Right lobe of liver (tissue), 6 donors: ENCODE measurements at regions not wholly inside any gene's neighbourhood (a gene's known extent, or its start where the extent isn't known, plus 50 kb on each side); places are given as distances from the start of the nearest gene placed in this dataset.

Experiments
- ATAC-seq, 4 donors: fragments of 200-7000 bp; cut with Tn5 transposase; one replicate each; pipeline ENCODE4 v1.9.1; 2020; ENCODE audit warnings: mild to moderate bottlenecking in 4 of 4, moderate library complexity in 4 of 4
- DNase-seq, 3 donors: peaks; one replicate each; pipeline ENCODE4 v3.0.0-alpha.2; 2020
- H3K27ac ChIP-seq, 3 donors: fragments of 200-600 bp; one replicate each; pipeline ENCODE4 v1.8.0; 2022
- H3K27me3 ChIP-seq, 2 donors: fragments of 200-600 bp; one replicate each; pipeline ENCODE4 v1.8.0; 2022
- H3K36me3 ChIP-seq, 4 donors: fragments of 200-600 bp; sonication (generic) in 1 of 4; one replicate each; pipeline versions ENCODE4 v1.5.1 to v1.8.0; 2017 to 2022; ENCODE audit warnings: control low read depth in 1 of 4
- H3K4me1 ChIP-seq, 4 donors: fragments of 200-600 bp; sonication (generic) in 1 of 4; one replicate each; pipeline versions ENCODE4 v1.5.1 to v1.8.0; 2017 to 2022; ENCODE audit warnings: control low read depth in 1 of 4
- H3K4me3 ChIP-seq, 3 donors: fragments of 200-600 bp; one replicate each; pipeline ENCODE4 v1.8.0; 2022
- H3K9me3 ChIP-seq, 4 donors: fragments of 200-600 bp; sonication (generic) in 1 of 4; one replicate each; pipeline versions ENCODE4 v1.5.1 to v1.8.0; 2017 to 2022; ENCODE audit warnings: control low read depth in 1 of 4
- POLR2A ChIP-seq: fragments of 450-650 bp; IDR thresholded peaks from one replicate; pipeline ENCODE4 v1.6.1; 2017; ENCODE audit warnings: antibody characterized with exemption, mild to moderate bottlenecking
- WGBS: methylation state at CpG from one replicate; pipeline ENCODE4 v1.1.6; 2018; ENCODE audit warnings: low coverage, low lambda C conversion rate; ENCODE audit not compliant: insufficient coverage; ENCODE audit errors: missing lambda C conversion rate; 5-methylcytosine and 5-hydroxymethylcytosine counted together
- intact Hi-C, 2 donors: fragments of 100-400 bp; cut with DNase I; formaldehyde crosslinking; loops; one replicate each; pipeline versions ENCODE4 v1.11.2 to v1.14.1; 2022
- TF ChIP-seq, protein P1 (sequence below), 4 donors: fragments of 200-600 bp in 3 of 4; fragments of 450-650 bp in 1 of 4; IDR thresholded peaks; one replicate each; pipeline versions ENCODE4 v1.5.1 to v1.8.0; 2016 to 2022; ENCODE audit warnings: antibody characterized with exemption in 4 of 4, mild to moderate bottlenecking in 2 of 4
- donor health status: DM: no; HTN: yes; CAD: no.
- donor health status: DM: no; HTN: no; CAD: no.
- donor health status: DM: no; HTN: no; CAD: no.
- donor health status: DM: no; HTN: yes; CAD: no.
- donor health status: DM: no; HTN: yes; CAD: no.

GRCh38 chr20:22456109-22456508 is 128.3 kb downstream of the FOXA2 start:
- WGBS = 83% methylated on average over 1 of the region's 3 CpGs
- TF ChIP-seq, protein P1, sequence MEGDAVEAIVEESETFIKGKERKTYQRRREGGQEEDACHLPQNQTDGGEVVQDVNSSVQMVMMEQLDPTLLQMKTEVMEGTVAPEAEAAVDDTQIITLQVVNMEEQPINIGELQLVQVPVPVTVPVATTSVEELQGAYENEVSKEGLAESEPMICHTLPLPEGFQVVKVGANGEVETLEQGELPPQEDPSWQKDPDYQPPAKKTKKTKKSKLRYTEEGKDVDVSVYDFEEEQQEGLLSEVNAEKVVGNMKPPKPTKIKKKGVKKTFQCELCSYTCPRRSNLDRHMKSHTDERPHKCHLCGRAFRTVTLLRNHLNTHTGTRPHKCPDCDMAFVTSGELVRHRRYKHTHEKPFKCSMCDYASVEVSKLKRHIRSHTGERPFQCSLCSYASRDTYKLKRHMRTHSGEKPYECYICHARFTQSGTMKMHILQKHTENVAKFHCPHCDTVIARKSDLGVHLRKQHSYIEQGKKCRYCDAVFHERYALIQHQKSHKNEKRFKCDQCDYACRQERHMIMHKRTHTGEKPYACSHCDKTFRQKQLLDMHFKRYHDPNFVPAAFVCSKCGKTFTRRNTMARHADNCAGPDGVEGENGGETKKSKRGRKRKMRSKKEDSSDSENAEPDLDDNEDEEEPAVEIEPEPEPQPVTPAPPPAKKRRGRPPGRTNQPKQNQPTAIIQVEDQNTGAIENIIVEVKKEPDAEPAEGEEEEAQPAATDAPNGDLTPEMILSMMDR (IDR thresholded peaks at IDR 0.05) = no peak
- TF ChIP-seq POLR2A = no peak
- intact Hi-C loops = no loop called here
- no peaks in the 10 kb centered on the region for H3K27me3 ChIP-seq
- peaks cover 0 to 30% (median 8%) of the 10 kb centered on the region in 4 donors for H3K4me1 ChIP-seq
- H3K36me3 ChIP-seq = no peaks in the 10 kb centered on the region
- DNase-seq (no peak), ATAC-seq (no peak)
- no peaks in the 10 kb centered on the region for H3K9me3 ChIP-seq
- H3K4me3 ChIP-seq = no peak overlapping the region
- no peak overlapping the region for H3K27ac ChIP-seq

DNA sequence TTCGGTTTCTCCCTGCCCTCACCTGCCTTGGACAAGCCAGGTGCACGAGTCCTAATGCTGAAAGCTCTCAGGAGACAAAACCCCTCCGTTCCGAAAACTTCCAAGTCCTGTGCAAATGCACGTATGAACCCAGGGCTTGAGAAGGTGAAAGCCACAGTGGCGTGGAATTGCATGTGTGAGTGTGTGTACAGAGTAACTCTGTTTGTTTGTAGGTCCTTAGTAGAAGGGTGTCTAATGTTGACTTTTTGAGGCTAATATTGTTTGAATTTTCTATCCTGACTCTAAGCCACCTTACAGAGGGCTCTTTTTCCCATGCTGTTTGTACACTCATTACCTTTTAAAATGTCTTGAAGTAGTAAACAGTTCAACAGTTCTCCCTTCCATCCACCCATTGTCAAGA is 129.1 kb downstream of the FOXA2 start:
- no peaks in the 10 kb centered on the region for H3K9me3 ChIP-seq
- intact Hi-C loops = no loop called here
- H3K36me3 ChIP-seq = no peaks in the 10 kb centered on the region
- no peak for TF ChIP-seq POLR2A
- TF ChIP-seq, protein P1 (IDR thresholded peaks at IDR 0.05) = no peak
- no peaks in the 10 kb centered on the region for H3K27me3 ChIP-seq
- no peak for DNase-seq
- no peak overlapping the region for H3K4me3 ChIP-seq
- WGBS = 83% methylated on average over 6 of the region's 6 CpGs
- no peak for ATAC-seq
- no peak overlapping the region for H3K27ac ChIP-seq
- H3K4me1 ChIP-seq = peaks cover 0 to 28% (median 7%) of the 10 kb centered on the region in 4 donors

DNA sequence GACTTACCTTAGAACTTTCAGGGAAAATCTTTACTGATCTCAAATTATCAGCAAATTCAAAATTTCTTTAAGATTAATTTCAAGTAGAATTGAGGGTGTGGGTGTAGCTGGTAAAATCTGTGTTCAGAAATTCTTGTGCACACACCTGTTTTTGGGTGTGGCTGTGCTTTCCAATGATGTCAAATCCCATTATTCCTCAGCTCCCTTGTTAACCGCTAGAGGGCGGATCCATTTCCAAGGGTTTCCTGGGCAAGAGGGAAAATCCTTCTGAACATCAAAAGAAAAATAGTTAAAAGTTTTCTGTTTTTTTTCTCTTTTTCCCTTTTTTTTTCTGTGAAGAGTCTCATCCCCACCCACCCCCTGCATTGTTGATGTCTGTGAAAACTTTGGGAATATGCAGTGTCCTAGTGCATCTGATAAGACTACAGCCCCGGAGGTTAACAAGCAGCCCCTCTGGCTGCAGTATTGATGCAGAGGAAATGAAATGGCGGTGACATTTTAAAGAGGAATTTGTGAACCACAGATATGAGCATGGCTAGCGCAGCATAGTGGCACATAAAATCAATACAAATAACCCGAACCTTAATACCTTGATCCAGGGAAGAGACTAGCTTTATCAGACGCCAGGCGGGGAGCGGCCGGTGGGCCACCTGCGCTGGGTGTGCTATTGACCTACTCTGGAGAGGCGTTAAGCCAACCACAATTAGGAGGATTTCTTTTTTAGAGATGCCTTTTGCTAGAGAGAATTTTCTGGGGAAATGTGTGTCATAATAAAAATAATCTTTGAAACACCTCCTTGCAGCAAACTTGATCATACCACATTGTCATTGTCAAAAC is 130.9 kb downstream of the FOXA2 start:
- Histone ChIP-seq H3K27me3 (no peaks in the 10 kb centered on the region), H3K4me1 (peaks cover 0 to 37% (median 12%) of the 10 kb centered on the region in 4 donors), H3K36me3 (no peaks in the 10 kb centered on the region), H3K4me3 (no peak overlapping the region), H3K27ac (peak overlapping the region in 1 of 3 donors; percentile 56), H3K9me3 (no peaks in the 10 kb centered on the region)
- no peak for TF ChIP-seq POLR2A
- TF ChIP-seq, protein P1 (IDR thresholded peaks at IDR 0.05) = peak; percentile 68 to 83 (median 74)
- DNase-seq (no peak), ATAC-seq (peak; percentile 55 to 65 (median 58))
- intact Hi-C loops = no loop called here
- WGBS = 32% methylated on average over 12 of the region's 12 CpGs

DNA sequence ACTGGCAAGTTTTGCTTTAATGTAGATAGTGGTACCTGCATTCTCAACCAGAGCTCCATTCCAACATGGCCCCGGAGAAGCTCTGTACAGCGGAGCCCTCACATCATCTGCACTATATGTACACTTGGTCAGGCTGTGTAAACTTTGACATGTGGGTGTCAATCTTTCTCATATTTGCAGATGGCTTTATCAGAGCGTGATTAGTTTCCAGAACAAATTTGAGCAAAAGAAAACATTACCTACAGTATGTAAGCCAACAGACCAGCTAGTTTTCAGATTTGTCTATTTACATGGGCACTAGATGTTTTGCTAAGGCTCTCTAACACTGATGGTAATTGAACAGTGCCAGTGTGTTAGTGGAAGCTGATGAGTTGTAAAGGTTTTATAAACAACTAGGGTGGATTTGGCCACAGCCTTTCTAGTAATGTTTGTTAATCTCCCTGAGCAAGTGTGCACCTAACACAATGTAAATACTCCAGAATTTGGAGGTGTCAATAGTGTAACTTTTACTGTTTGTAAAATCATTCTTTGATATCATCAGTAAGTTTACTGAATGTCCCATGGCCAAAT is 131.8 kb downstream of the FOXA2 start:
- peak overlapping the region in 2 of 3 donors; percentile 7 to 56 for H3K27ac ChIP-seq
- no peak for DNase-seq
- intact Hi-C loops = no loop called here

DNA sequence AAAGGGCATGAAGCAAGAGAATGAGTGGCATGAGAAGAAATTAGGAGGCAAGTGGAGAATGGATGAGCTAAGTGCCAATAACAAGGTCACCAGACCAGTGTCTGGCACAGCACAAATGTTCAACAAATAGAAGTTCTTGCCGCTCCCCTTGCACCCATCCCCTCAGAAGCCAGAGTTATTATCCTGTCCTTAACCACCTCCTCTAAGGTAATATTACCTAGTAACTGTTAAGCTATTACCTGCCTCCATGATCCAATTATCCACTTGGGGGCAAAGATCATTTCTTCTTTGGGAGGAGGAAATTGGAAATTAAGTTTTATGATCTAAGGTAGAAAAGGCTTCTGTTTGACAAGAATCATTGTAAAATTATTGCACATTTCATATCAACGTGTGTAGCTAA is 133.8 kb downstream of the FOXA2 start:
- no peaks in the 10 kb centered on the region for H3K36me3 ChIP-seq
- ATAC-seq (no peak), DNase-seq (no peak)
- H3K4me1 ChIP-seq = peaks cover 0 to 38% (median 12%) of the 10 kb centered on the region in 4 donors
- no peak overlapping the region for H3K27ac ChIP-seq
- no peaks in the 10 kb centered on the region for H3K27me3 ChIP-seq
- TF ChIP-seq, protein P1 (IDR thresholded peaks at IDR 0.05) = no peak
- no peak for TF ChIP-seq POLR2A
- intact Hi-C loops = no loop called here
- no peaks in the 10 kb centered on the region for H3K9me3 ChIP-seq
- no peak overlapping the region for H3K4me3 ChIP-seq
- 89% methylated on average over 2 of the region's 2 CpGs for WGBS

More for the DNA sequence above, 131.8 kb downstream of the FOXA2 start:
- Histone ChIP-seq H3K4me1 (peaks cover 0 to 38% (median 12%) of the 10 kb centered on the region in 4 donors), H3K27me3 (no peaks in the 10 kb centered on the region), H3K4me3 (no peak overlapping the region), H3K36me3 (no peaks in the 10 kb centered on the region), H3K9me3 (no peaks in the 10 kb centered on the region)
- 54% methylated on average over 3 of the region's 3 CpGs for WGBS
- no peak for TF ChIP-seq POLR2A
- peak; percentile 73 to 82 (median 76) for ATAC-seq
